ENCODE measurements at regions not wholly inside any gene's neighbourhood (a gene's known extent, or its start where the extent isn't known, plus 50 kb on each side); places are given as distances from the start of the nearest gene placed in this dataset.

DNA sequence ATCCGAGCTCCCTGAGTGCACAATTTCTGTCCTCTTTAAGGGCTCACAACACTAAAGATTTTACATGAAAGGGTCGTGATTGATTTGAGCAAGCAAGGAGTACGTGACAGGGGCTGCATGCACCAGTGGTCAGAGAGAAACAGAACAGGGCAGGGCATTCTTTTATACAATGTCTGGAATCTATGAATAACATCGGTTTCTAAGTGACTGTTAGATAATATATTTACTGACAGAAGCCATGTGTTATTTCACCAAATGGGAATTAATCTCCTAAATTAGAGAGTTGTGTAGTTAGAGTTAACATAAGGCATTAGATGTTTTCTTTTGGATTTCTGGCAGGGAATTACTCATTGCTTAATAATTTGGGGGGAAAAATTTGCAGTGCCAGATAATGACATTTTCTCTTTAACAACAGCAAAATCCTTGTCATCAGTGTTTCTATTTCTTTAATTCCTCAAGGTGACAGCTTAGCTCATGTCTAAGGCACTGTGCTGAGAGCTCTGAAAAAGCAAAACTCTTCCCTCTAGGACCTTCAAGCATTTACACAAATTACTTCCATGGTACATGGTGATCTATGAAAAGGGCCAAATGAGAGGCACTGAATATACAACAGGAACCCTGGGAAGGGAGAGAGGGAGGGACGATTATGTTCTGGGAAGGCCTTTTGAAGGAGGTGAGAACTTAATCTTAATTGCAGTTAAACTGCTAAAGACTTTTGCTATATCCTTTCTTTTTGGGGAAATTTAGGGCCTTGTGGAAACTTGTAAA lies 145.0 kb downstream of the RTL3 start:
- no peak for DNase-seq
- in situ Hi-C loops (cut with MboI; ENCODE audit: low pct_unique_long_range_greater_than_20kb, low sequenced_read_pairs), result no loop called here

DNA sequence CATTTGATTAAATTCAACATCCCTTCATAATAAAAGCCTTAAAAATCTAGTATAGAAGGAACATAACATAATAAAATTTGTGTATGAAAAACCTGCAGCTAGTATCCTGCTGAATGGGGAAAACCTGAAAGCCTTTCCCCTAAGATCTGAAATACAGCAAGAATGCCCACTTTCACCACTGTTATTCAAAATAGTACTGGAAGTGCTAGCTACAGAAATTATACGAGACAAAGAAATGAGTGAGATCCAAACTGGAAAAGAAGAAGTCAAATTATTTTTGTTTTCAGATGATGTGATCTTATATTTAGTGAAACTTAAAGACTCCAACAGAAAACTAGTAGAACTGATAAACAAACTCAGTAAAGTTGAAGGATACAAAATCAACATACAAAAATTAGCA lies 152.9 kb downstream of the RTL3 start:
- in situ Hi-C loops (cut with MboI; ENCODE audit: low pct_unique_long_range_greater_than_20kb, low sequenced_read_pairs), result no loop called here
- no peak for DNase-seq

DNA sequence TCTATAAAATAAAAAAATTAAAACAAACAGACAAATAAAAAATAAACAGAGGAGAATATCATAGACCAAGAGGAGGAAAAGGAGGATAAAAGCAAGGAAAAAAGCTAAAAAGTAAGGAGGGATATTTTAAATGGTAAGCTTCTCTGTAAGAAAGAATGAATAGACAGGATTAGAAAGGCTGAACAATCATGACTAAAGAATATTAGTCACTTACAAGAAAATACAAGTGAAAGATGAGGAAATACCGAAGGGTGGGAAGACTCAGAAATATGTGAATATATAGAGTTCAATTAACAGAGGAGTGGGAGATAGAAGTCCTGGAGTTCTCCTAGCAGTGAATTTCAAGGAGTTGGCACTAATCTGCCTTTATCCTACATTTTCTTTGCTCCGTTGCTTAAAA lies 162.6 kb downstream of the RTL3 start:
- in situ Hi-C loops (cut with MboI; ENCODE audit: low pct_unique_long_range_greater_than_20kb, low sequenced_read_pairs), result no loop called here
- DNase-seq, result no peak

DNA sequence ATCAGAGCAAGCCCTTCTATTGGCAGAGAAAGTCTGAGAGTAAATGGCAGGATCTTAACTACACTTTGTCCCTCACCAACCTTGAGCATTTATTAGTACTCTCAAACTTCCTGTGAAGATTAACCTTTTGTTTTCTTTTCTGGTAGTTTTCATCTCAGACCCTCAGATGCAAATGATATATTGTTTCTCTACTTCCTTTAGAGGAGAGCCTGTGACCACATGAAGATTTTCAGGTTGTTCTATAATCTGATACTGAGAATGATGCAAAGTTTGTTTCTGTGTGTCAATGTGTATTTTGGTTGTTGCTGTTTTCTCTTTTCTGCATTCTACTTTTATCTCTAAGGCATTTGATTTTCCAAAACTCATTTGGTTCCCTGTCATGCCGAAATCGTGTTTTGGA lies 165.8 kb upstream of the CYSLTR1 start:
- DNase-seq, result no peak
- in situ Hi-C loops (cut with MboI; ENCODE audit: low pct_unique_long_range_greater_than_20kb, low sequenced_read_pairs), result no loop called here

DNA sequence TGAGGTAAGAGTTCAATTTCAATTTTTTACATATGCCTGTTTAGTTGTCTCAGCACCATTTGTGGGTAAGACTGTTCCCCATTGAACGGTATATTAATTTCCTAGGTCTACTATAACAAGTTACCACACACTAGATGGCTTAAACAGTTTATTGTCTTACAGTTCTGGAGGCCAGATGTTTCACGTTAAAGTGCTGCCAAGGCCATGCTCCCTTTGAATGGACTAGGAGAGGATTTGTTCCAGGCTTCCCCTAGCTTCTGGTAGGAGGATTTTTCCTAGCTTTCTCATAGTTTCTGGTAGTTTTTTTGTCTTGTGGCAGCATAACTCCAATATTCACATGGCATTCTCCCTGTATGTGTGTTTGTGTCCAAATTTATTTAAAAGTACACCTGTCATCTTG lies 149.3 kb upstream of the CYSLTR1 start:
- in situ Hi-C loops (cut with MboI; ENCODE audit: low pct_unique_long_range_greater_than_20kb, low sequenced_read_pairs), result no loop called here
- DNase-seq, result no peak

DNA sequence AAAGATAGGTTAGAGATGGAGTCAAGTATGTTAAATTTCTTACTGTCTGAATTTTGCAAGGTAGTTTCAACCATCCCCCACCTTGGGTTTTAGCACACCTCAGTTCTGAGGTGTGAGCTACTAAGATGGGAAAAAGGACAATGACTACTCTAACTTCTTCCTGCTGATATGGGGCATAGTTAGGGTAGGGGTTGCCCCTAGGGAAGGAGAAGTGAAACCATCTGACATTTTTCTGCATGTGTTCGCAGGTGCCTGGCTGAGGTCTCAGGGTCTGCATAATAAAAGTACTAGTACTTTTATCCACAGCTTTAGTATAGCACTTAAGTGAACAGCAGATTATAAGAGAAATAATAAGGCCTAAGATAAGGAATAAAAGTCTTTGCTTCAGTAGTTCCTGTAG lies 129.5 kb upstream of the CYSLTR1 start:
- no peak for DNase-seq
- in situ Hi-C loops (cut with MboI; ENCODE audit: low pct_unique_long_range_greater_than_20kb, low sequenced_read_pairs), result no loop called here

DNA sequence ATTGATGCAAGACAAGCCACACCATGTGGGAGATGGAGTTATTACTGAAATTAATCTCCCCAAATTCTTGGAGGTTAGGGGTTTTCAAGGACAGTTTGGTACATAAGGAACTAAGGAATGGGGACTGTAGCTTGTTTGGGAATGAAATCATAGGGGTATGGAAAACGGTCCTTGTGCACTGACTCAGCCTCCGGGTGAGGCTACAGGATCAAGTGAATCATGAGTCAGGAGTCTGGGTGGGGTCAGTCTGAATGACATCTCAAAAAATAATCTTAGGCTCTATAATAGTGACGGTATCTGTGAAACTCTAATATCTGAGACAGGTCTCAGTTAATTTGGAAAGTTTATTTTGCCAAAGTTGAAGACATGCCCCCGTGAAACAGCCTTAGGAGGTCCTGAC lies 128.5 kb upstream of the CYSLTR1 start:
- in situ Hi-C loops (cut with MboI; ENCODE audit: low pct_unique_long_range_greater_than_20kb, low sequenced_read_pairs), result no loop called here
- no peak for DNase-seq

DNA sequence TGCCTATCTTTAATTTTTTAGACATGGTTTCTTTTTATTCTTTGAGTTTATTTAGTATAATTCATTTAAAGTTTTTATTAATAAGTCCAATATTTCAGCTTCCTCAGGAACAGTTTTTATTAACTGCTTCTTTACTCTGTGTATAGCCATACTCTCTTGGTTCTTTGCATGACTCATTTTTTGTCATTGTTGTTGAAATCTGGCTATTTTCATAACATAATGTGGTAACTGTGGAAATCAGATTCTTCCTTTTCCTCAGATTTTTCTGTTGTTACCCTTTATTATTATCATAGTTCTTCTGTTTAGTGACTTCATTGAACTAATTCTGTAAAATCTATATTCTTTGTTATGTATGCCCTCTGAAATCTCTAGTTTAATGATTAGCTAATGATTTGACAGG lies 124.9 kb upstream of the CYSLTR1 start:
- no peak for DNase-seq
- in situ Hi-C loops (cut with MboI; ENCODE audit: low pct_unique_long_range_greater_than_20kb, low sequenced_read_pairs), result no loop called here

DNA sequence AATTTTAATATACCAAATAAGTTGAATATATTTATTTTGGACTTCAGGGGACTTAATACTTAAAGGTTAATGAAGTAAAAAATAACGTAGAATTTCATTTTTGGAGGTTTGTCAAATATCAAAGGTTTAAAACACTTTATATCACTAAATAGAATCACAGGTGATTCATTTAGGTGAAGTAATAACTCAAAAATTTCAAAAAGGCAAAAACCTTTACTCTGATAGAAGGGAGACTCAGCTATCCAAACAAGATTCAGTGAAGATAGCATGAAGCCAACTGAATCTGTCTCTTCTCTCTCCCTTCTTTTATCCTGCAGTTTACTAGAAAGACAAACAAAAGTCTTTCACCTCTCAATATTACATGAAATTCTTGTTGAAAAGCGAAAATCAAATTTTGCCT lies 110.2 kb upstream of the CYSLTR1 start:
- DNase-seq, result no peak
- in situ Hi-C loops (cut with MboI; ENCODE audit: low pct_unique_long_range_greater_than_20kb, low sequenced_read_pairs), result no loop called here

DNA sequence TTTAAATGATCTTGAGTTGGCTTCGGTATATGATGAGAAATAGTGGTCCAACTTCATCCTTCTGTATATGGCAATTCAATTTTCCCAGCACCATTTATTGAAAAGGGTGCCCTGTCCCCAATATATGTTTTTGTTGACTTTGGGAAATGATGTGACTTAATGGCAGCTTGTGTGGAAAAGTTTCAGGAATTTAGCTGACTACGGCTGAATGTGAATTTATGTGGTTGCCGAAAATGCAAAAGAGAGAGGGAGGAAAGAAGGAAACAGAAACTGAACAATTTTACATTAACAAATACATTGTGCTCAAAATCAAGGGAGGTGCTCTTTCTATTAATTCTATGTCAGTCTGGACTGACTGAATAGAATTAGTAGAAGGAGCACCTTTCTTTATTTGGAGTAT lies 101.8 kb upstream of the CYSLTR1 start:
- in situ Hi-C loops (cut with MboI; ENCODE audit: low pct_unique_long_range_greater_than_20kb, low sequenced_read_pairs), result no loop called here
- DNase-seq, result no peak

DNA sequence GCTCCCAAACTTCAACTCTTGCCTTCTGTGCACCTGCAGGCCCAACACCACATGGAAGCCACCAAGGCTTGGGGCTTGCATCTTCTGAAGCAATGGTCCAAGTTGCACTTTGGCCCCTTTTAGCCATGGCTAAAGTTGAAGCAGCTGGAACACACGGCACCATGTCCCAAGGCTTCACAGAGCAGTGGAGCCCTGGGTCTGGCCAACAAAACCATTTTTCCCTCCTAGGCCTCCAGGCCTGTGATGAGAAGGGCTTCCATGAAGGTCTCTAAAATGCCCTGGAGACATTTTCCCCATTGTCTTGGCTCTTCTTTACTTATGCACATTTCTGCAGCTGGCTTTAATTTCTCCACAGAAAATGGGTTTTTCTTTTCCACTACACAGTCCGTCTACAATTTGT lies 61.3 kb upstream of the CYSLTR1 start:
- in situ Hi-C loops (cut with MboI; ENCODE audit: low pct_unique_long_range_greater_than_20kb, low sequenced_read_pairs), result no loop called here
- DNase-seq, result no peak

DNA sequence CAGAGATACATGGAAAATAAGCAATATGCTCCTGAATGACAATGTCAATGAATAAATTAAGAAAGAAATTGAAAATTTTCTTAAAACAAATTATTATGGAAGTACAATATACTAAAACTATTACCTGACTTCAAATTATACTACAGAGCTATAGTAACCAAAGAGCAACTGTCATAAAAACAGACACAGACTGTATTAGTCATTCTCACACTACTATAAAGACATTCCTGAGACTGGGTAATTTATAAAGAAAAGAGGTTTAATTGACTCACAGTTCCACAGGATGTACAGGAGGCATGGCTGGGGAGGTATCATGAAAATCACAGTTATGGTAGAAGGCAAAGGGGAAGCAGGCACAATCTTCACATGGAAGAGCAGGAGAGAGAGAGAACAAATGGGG lies 60.0 kb upstream of the CYSLTR1 start:
- peak; percentile 49 for DNase-seq
- in situ Hi-C loops (cut with MboI; ENCODE audit: low pct_unique_long_range_greater_than_20kb, low sequenced_read_pairs), result no loop called here

DNA sequence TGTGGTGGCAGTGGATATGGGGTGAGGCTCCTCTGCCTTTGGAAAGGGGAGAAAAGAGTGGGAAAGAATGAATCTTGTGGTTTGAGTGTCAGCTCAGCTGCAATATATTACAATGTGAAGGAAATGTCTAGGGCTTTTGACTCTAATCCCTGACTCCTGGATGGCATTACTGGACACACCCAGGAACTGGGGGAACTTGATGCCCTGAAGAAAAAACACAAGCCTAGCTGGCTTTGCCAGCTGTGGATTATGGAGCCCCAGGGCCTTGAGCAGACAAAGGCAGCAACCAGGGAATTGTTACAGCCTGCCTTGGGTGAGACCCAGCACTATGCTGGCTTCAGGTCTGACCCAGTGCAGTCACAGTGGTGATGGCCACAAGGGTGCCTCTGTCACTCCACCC lies 57.1 kb upstream of the CYSLTR1 start:
- no peak for DNase-seq
- in situ Hi-C loops (cut with MboI; ENCODE audit: low pct_unique_long_range_greater_than_20kb, low sequenced_read_pairs), result no loop called here

DNA sequence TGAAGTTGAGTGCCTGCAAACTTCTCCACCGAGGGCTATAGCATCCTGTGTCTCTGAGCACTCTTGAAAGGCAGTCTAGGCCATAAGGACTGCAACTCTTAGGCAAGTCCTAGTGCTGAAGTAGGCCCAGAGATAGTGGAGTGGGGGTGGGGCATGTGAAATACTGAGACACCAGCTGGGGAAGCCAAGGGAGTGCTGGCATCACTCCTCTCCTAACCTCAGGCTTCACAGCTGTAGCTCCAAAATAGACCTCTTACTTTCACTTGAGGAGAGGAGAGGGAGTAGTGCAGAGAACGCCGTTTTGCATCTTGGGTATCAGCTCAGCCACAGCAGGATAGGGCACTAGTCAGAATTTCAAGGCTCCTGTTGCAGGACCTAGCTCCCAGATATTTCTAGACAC lies 56.2 kb upstream of the CYSLTR1 start:
- in situ Hi-C loops (cut with MboI; ENCODE audit: low pct_unique_long_range_greater_than_20kb, low sequenced_read_pairs), result no loop called here
- no peak for DNase-seq

DNA sequence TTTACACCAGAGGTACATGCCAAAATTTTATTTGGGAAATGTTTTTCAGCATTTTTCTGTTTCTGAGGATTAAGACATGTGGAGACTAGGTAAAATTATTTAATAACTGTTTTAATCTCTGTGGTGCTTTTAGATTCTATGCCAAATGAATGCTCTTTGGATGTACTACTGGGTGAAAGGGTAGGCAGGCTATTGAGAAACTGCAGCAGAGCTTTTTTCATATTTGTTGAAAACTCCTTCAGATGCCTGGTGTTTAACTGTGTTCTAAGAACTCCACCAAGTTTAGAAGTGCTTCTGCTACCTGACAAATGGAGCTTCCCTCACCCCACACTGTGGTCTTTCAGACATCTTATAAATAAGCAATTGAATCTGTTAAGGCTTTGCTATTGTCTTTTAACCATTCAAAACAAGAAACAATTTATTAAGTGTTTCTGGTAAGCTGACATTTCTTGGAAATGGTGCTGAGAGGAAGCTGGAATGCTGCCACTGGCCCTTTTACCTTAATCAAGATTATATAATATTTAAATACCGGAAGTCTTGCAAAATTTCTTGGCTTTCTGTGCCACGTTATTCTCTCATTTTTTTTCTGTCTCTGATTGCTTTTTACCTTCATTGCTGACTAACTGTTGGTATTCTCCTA lies 51.2 kb upstream of the CYSLTR1 start:
- in situ Hi-C loops (cut with MboI; ENCODE audit: low pct_unique_long_range_greater_than_20kb, low sequenced_read_pairs), result no loop called here
- DNase-seq, result peak; percentile 78

All from KBM-7 (cell line).